SH-SY5Y (cell line): ENCODE measurements at regions not wholly inside any gene's neighbourhood (a gene's known extent, or its start where the extent isn't known, plus 50 kb on each side); places are given as distances from the start of the nearest gene placed in this dataset.

Experiments
- GATA2 ChIP-seq: IDR thresholded peaks from 2 replicates; pipeline ENCODE4 v1.6.1; 2011; ENCODE audit warnings: mild to moderate bottlenecking, low read depth, low read length
- GATA3 ChIP-seq: IDR thresholded peaks from 2 replicates; pipeline ENCODE4 v1.6.1; 2011; ENCODE audit warnings: low read depth, mild to moderate bottlenecking, low read length, moderate library complexity

DNA sequence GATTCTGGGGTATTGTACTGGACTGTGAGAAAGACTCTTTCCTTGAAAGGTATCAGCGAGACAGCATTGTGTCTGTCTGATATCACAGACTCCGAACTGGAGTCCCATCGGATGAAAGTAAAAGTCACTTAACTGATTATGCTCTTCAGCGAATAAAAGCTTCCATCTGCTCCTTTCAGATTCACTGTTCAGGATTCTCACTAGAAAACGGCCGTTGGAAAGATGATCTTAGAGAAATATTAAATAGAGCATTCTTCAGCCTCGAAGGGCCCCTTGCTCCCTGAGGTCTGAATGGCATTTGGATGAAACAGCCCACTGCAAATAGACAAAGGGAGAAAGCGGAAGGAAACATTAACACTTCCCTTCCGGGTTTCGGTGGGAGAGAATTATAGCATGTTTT lies 416.2 kb upstream of the PRKX start:
- TF ChIP-seq GATA2 (no peak), GATA3 (no peak)
